HL-60 (cell line): ENCODE measurements at regions not wholly inside any gene's neighbourhood (a gene's known extent, or its start where the extent isn't known, plus 50 kb on each side); places are given as distances from the start of the nearest gene placed in this dataset.

Experiments
- DNase-seq, 2 experiments: peaks; one replicate each; pipeline ENCODE4 v3.0.0-alpha.2; 2010 to 2020; ENCODE audit warnings: low read depth in 1 of 2, low spot score in 1 of 2
- H3K27ac ChIP-seq: fragments of 250-450 bp; sonication (Bioruptor Pico); replicated peaks from 2 replicates; pipeline ENCODE4 v1.5.1; 2020; ENCODE audit warnings: mild to moderate bottlenecking, moderate library complexity
- H3K27me3 ChIP-seq: fragments of 250-450 bp; sonication (Bioruptor Pico); 2 replicates; pipeline ENCODE4 v1.5.1; 2021; ENCODE audit warnings: mild to moderate bottlenecking, moderate library complexity; ENCODE audit not compliant: insufficient read depth, poor library complexity, severe bottlenecking
- H3K4me3 ChIP-seq: replicated peaks from 2 replicates; pipeline ENCODE4 v1.5.1; 2011; ENCODE audit warnings: mild to moderate bottlenecking, control low read depth, low read length; ENCODE audit not compliant: insufficient read depth
- GABPA ChIP-seq: IDR thresholded peaks from 2 replicates; pipeline ENCODE4 v1.6.1; 2012; ENCODE audit warnings: low read depth
- POLR2AphosphoS5 ChIP-seq: IDR thresholded peaks from 2 replicates; pipeline ENCODE4 v1.6.1; 2012; ENCODE audit warnings: low read depth
- SPI1 ChIP-seq: IDR thresholded peaks from 2 replicates; pipeline ENCODE4 v1.6.1; 2012; ENCODE audit warnings: low read depth, mild to moderate bottlenecking, borderline replicate concordance
- TF ChIP-seq, protein P1 (sequence below): IDR thresholded peaks from one replicate; pipeline ENCODE4 v1.5.1; 2011; ENCODE audit warnings: low read length, control low read depth, inconsistent platforms; ENCODE audit not compliant: insufficient read depth
- TF ChIP-seq, protein P2 (sequence below): IDR thresholded peaks from 2 replicates; pipeline ENCODE4 v1.6.1; 2012; ENCODE audit warnings: low read depth; ENCODE audit not compliant: insufficient replicate concordance

DNA sequence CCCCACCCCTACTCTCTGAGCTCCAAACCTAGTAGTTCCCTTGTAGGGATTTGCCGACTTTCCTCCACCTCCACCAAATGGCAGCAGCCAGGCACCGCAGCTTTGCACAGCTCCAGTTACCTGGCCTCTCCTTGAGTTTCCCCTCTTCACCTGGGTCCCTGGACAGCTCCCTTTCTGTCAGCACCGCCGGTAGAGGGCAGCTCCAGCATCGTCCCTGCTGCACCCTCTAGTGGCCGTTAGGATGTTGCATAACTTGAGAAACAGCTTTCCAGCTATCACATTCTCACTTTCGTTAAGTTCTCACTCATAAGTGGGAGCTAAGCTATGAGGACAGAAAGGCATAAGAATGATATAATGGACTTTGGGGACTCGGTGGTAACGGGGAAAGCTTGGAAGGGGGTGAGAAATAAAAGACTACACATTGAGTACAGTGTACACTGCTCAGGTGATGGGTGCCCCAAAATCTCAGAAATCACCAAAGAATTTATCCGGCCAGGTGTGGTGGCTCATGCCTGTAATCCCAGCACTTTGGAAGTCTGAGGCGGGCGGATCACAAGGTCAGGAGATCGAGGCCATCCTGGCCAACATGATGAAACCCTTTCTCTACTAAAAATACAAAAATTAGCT is 60.4 kb upstream of the OLFM4 start:
- TF ChIP-seq, protein P1, sequence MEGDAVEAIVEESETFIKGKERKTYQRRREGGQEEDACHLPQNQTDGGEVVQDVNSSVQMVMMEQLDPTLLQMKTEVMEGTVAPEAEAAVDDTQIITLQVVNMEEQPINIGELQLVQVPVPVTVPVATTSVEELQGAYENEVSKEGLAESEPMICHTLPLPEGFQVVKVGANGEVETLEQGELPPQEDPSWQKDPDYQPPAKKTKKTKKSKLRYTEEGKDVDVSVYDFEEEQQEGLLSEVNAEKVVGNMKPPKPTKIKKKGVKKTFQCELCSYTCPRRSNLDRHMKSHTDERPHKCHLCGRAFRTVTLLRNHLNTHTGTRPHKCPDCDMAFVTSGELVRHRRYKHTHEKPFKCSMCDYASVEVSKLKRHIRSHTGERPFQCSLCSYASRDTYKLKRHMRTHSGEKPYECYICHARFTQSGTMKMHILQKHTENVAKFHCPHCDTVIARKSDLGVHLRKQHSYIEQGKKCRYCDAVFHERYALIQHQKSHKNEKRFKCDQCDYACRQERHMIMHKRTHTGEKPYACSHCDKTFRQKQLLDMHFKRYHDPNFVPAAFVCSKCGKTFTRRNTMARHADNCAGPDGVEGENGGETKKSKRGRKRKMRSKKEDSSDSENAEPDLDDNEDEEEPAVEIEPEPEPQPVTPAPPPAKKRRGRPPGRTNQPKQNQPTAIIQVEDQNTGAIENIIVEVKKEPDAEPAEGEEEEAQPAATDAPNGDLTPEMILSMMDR: peak; percentile 92
- TF ChIP-seq, protein P2, sequence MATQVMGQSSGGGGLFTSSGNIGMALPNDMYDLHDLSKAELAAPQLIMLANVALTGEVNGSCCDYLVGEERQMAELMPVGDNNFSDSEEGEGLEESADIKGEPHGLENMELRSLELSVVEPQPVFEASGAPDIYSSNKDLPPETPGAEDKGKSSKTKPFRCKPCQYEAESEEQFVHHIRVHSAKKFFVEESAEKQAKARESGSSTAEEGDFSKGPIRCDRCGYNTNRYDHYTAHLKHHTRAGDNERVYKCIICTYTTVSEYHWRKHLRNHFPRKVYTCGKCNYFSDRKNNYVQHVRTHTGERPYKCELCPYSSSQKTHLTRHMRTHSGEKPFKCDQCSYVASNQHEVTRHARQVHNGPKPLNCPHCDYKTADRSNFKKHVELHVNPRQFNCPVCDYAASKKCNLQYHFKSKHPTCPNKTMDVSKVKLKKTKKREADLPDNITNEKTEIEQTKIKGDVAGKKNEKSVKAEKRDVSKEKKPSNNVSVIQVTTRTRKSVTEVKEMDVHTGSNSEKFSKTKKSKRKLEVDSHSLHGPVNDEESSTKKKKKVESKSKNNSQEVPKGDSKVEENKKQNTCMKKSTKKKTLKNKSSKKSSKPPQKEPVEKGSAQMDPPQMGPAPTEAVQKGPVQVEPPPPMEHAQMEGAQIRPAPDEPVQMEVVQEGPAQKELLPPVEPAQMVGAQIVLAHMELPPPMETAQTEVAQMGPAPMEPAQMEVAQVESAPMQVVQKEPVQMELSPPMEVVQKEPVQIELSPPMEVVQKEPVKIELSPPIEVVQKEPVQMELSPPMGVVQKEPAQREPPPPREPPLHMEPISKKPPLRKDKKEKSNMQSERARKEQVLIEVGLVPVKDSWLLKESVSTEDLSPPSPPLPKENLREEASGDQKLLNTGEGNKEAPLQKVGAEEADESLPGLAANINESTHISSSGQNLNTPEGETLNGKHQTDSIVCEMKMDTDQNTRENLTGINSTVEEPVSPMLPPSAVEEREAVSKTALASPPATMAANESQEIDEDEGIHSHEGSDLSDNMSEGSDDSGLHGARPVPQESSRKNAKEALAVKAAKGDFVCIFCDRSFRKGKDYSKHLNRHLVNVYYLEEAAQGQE: peak; percentile 96
- no peak for TF ChIP-seq GABPA
- H3K27me3 ChIP-seq: no peaks in the 10 kb centered on the region
- no peak overlapping the region for H3K4me3 ChIP-seq
- DNase-seq: peak; percentile 12 to 87
- H3K27ac ChIP-seq: no peak overlapping the region

DNA sequence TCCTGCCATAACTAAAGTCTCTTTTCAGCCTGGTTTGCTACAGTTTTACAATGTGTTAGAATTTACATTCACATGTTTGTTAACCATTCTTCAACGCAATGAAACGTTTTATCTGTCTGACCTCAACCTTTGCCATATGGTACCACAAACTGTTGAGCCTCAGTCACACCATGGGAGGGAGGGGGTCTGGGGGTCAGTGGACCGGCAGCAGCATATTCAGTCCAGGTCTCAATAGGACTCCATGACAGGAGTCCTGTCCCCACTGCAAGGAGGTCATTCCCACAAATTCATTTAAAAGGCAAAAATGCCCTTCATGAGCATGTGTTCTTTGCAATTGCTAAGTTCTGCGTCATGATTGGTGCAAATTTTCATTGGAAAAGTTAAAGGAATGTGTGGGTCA is 66.6 kb upstream of the OLFM4 start:
- no peak for DNase-seq
- H3K4me3 ChIP-seq: no peak overlapping the region
- H3K27ac ChIP-seq: no peak overlapping the region
- no peaks in the 10 kb centered on the region for H3K27me3 ChIP-seq
- TF ChIP-seq, protein P2: no peak
- TF ChIP-seq, protein P1: no peak
- TF ChIP-seq GABPA (no peak), POLR2AphosphoS5 (no peak), SPI1 (no peak)

DNA sequence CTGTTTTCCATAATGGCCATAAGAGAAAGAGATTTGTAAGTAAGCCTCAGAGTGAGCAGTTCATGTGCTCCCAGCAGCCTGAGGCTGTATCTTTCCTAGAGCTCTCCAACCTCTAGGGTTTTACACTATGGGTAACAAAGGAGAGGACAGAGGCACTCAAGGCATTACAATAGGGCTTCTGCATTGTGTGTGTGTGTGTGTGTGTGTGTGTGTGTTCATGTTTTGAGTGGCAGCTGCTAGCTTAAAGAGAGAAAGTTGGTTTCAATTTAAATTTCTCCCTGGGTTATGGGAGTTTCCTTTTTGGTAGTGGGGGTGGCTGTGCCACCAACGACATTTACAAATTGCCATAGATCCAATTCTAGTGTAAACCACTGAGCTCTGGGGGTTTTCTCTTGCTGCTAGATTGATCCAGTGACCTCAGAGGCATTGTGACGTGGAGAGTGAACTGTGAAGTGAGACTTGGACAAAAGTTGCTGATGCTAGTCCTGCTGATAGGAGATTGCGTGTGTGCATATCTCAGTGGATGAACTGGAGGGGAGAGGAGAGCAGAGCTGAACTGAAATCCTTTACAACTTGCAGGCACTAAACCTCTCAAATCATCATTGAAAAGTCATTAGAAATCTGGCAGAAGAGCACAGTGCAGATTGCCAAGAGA is 67.2 kb upstream of the OLFM4 start:
- no peak overlapping the region for H3K4me3 ChIP-seq
- no peaks in the 10 kb centered on the region for H3K27me3 ChIP-seq
- no peak overlapping the region for H3K27ac ChIP-seq
- no peak for DNase-seq
- TF ChIP-seq GABPA (no peak), POLR2AphosphoS5 (no peak), SPI1 (no peak)
- TF ChIP-seq, protein P2: no peak
- TF ChIP-seq, protein P1: no peak
